HG03354 (cell line): ENCODE measurements at regions not wholly inside any gene's neighbourhood (a gene's known extent, or its start where the extent isn't known, plus 50 kb on each side); places are given as distances from the start of the nearest gene placed in this dataset.
"Not testable (repeated sequence)": the region's sequence is repeated elsewhere in the genome, so short reads cannot be mapped to it uniquely, and the experiment has no call there.

Experiments
- ATAC-seq: cut with Tn5 transposase; IDR thresholded peaks from one replicate; pipeline ENCODE4 v1.9.1; 2021; ENCODE audit warnings: mild to moderate bottlenecking; ENCODE audit not compliant: unreplicated experiment, poor library complexity, severe bottlenecking

GRCh38 chr20:48493331-48493730 is 334.5 kb downstream of the PREX1 start:
- not testable (repeated sequence) for ATAC-seq

- no peak for ATAC-seq
These were observed 335.1 kb downstream of the PREX1 start for GRCh38 chr20:48492715-48493070.

GRCh38 chr20:48492015-48492714 is 335.6 kb downstream of the PREX1 start:
- ATAC-seq = no peak

- ATAC-seq = no peak
These were observed 336.6 kb downstream of the PREX1 start for GRCh38 chr20:48490961-48491831.

- not testable (repeated sequence) for ATAC-seq
These were observed 337.5 kb downstream of the PREX1 start for GRCh38 chr20:48490341-48490740.

- ATAC-seq = no peak
These were observed 338.1 kb downstream of the PREX1 start for GRCh38 chr20:48489656-48490055.

GRCh38 chr20:48489046-48489463 is 338.7 kb downstream of the PREX1 start:
- no peak for ATAC-seq

GRCh38 chr20:48488334-48489034 is 339.3 kb downstream of the PREX1 start:
- not testable (repeated sequence) for ATAC-seq

- ATAC-seq = no peak
These were observed 341.7 kb downstream of the PREX1 start for GRCh38 chr20:48486065-48486464.

- not testable (repeated sequence) for ATAC-seq
These were observed 342.6 kb downstream of the PREX1 start for GRCh38 chr20:48485153-48485552.

GRCh38 chr20:48483334-48484066 is 344.3 kb downstream of the PREX1 start:
- no peak for ATAC-seq

- ATAC-seq = no peak
These were observed 345.0 kb downstream of the PREX1 start for GRCh38 chr20:48482790-48483189.

- no peak for ATAC-seq
These were observed 347.5 kb downstream of the PREX1 start for GRCh38 chr20:48480216-48480772.

- no peak for ATAC-seq
These were observed 348.8 kb downstream of the PREX1 start for GRCh38 chr20:48478806-48479585.

- ATAC-seq = no peak
These were observed 349.4 kb downstream of the PREX1 start for GRCh38 chr20:48478370-48478769.

GRCh38 chr20:48476854-48477253 is 350.9 kb downstream of the PREX1 start:
- no peak for ATAC-seq

- no peak for ATAC-seq
These were observed 353.8 kb downstream of the PREX1 start for GRCh38 chr20:48474022-48474421.

GRCh38 chr20:48471759-48472408 is 355.9 kb downstream of the PREX1 start:
- no peak for ATAC-seq
